LNCAP (cell line): ENCODE measurements at regions not wholly inside any gene's neighbourhood (a gene's known extent, or its start where the extent isn't known, plus 50 kb on each side); places are given as distances from the start of the nearest gene placed in this dataset.

ENCODE experiments used
- TF ChIP-seq, protein P1 (sequence below): fragments of 450-650 bp; IDR thresholded peaks from 2 replicates; pipeline ENCODE4 v1.5.1; 2017; ENCODE audit warnings: mild to moderate bottlenecking

GRCh38 chr2:5598156-5598555 lies 94.0 kb upstream of the SOX11 start:
- TF ChIP-seq, protein P1, sequence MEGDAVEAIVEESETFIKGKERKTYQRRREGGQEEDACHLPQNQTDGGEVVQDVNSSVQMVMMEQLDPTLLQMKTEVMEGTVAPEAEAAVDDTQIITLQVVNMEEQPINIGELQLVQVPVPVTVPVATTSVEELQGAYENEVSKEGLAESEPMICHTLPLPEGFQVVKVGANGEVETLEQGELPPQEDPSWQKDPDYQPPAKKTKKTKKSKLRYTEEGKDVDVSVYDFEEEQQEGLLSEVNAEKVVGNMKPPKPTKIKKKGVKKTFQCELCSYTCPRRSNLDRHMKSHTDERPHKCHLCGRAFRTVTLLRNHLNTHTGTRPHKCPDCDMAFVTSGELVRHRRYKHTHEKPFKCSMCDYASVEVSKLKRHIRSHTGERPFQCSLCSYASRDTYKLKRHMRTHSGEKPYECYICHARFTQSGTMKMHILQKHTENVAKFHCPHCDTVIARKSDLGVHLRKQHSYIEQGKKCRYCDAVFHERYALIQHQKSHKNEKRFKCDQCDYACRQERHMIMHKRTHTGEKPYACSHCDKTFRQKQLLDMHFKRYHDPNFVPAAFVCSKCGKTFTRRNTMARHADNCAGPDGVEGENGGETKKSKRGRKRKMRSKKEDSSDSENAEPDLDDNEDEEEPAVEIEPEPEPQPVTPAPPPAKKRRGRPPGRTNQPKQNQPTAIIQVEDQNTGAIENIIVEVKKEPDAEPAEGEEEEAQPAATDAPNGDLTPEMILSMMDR = no peak

GRCh38 chr2:5609201-5609600 lies 83.0 kb upstream of the SOX11 start:
- TF ChIP-seq, protein P1 = no peak

DNA sequence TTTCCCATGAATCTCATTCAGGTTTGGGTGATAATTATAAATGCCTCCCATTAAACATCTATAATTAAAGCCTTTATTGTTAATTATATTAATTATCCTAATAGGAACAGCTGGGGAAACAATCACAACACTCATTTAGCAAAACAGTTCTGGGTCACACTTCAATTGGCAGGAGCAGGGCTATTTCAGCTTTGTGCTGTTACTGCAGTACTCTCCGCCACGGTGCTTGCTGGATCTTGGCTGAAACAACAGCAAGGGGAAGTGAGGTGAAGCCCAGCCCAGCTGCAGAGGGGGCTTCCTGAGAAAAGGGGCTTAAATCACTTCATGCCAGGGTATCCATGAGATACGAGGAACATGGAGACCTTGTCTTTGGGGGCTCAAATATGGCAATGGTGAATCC lies 79.5 kb upstream of the SOX11 start:
- TF ChIP-seq, protein P1 = no peak

DNA sequence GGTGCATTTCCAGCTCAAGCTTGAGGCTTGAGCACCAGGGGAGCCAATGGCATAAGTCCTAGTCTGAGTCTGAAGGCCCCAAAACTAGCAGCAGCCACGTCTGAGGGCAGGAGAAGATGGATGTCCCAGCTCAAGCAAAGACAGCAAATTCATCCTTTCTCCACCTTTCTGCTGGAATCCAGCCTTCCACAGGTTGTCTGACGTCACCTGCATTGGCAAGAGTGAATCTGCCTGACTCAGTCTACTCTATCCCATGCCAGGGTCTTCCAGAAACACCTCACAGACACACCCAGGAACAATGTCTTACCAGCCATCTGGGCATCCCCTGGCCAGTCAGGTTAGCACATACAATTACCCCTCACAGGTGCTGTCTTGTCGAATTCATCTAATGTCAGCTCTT lies 76.2 kb upstream of the SOX11 start:
- TF ChIP-seq, protein P1 = no peak

GRCh38 chr2:5617358-5617757 lies 74.8 kb upstream of the SOX11 start:
- TF ChIP-seq, protein P1 = no peak

DNA sequence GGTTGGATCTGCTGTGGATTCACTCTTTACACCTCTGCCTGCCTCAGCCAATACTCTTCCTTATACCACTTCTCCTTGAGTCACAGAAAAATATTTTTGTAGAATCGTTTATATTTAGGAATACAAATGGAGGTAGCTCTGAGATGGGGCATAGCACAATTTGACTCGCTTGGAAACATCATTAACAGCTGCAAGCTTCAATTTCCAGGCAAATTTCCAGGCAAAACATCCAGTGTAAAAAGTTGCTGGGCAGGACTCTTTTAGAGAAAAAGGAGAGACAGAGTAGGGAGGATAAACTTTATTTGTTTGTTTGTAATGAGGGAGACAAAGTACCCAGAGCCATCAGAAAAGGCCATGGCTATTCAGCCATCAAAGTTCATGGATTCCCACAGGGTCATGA lies 74.4 kb upstream of the SOX11 start:
- TF ChIP-seq, protein P1 = no peak

DNA sequence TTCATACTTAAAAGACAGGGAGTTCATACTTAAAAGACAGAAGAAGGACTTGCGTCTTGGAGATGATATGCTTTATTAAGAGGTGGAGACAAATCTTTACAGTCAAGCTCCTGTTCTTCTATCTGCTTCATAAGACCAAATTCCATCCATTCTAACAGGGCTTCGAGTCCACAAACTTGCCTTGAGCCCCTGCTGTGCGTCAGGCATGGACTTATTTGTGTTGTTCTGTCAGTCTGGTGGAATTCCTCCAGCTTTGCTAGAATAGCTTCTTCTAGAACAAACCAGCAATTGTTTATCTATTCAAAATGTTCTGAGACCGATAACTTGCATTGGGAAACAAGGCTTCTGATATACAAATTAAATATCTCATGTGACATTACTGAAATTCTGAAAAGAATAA lies 73.9 kb upstream of the SOX11 start:
- TF ChIP-seq, protein P1 = no peak
